H9 (cell line): ENCODE measurements at regions not wholly inside any gene's neighbourhood (a gene's known extent, or its start where the extent isn't known, plus 50 kb on each side); places are given as distances from the start of the nearest gene placed in this dataset.

Experiments used
- DNase-seq: peaks from one replicate; pipeline ENCODE4 v3.0.0-alpha.2; 2017
- H2AFZ ChIP-seq: one replicate; pipeline ENCODE4 v1.6.1; 2013; ENCODE audit warnings: mild to moderate bottlenecking, low read length, control low read depth, moderate library complexity
- H2AK5ac ChIP-seq: 2 replicates; pipeline ENCODE4 v1.6.1; 2013; ENCODE audit warnings: low read length, control low read depth, mixed read lengths; ENCODE audit not compliant: insufficient read length
- H2BK120ac ChIP-seq: one replicate; pipeline ENCODE4 v1.6.1; 2013; ENCODE audit warnings: low read depth, mild to moderate bottlenecking, low read length, control low read depth, inconsistent platforms; ENCODE audit not compliant: poor library complexity, severe bottlenecking
- H2BK12ac ChIP-seq: 2 replicates; pipeline ENCODE4 v1.6.1; 2013; ENCODE audit warnings: low read length, control low read depth, mixed read lengths, low read depth; ENCODE audit not compliant: insufficient read length
- H2BK15ac ChIP-seq: 2 replicates; pipeline ENCODE4 v1.6.1; 2013; ENCODE audit warnings: low read depth, low read length, control low read depth
- H2BK20ac ChIP-seq: one replicate; pipeline ENCODE4 v1.6.1; 2013; ENCODE audit warnings: low read depth, mild to moderate bottlenecking, low read length, control low read depth, inconsistent platforms; ENCODE audit not compliant: poor library complexity, severe bottlenecking
- H2BK5ac ChIP-seq: 2 replicates; pipeline ENCODE4 v1.6.1; 2013; ENCODE audit warnings: low read length, control low read depth, mixed read lengths; ENCODE audit not compliant: insufficient read length
- H3K14ac ChIP-seq: 2 replicates; pipeline ENCODE4 v1.6.1; 2013; ENCODE audit warnings: low read length, control low read depth; ENCODE audit not compliant: insufficient read depth
- H3K18ac ChIP-seq: 2 replicates; pipeline ENCODE4 v1.6.1; 2013; ENCODE audit warnings: low read depth, mild to moderate bottlenecking, mixed read lengths, low read length, control low read depth; ENCODE audit not compliant: insufficient read length
- H3K23ac ChIP-seq: 2 replicates; pipeline ENCODE4 v1.6.1; 2013; ENCODE audit warnings: low read length, control low read depth, mixed read lengths, low read depth; ENCODE audit not compliant: insufficient read length
- H3K23me2 ChIP-seq: 2 replicates; pipeline ENCODE4 v1.6.1; 2013; ENCODE audit warnings: low read depth, mild to moderate bottlenecking, mixed read lengths, low read length, control low read depth; ENCODE audit not compliant: insufficient read length, poor library complexity, severe bottlenecking
- H3K27ac ChIP-seq: 2 replicates; pipeline ENCODE4 v1.5.1; 2013; ENCODE audit warnings: low read length, control low read depth, mixed read lengths, low read depth; ENCODE audit not compliant: insufficient read length
- H3K27me3 ChIP-seq: 2 replicates; pipeline ENCODE4 v1.6.1; 2013; ENCODE audit warnings: low read length, control low read depth, inconsistent platforms; ENCODE audit not compliant: insufficient read depth
- H3K4ac ChIP-seq: 2 replicates; pipeline ENCODE4 v1.6.1; 2013; ENCODE audit warnings: low read depth, mild to moderate bottlenecking, control low read depth, inconsistent platforms, low read length, moderate library complexity
- H3K4me1 ChIP-seq: 2 replicates; pipeline ENCODE4 v1.6.1; 2013; ENCODE audit warnings: low read length, control low read depth, inconsistent platforms; ENCODE audit not compliant: insufficient read depth
- H3K4me2 ChIP-seq: 2 replicates; pipeline ENCODE4 v1.6.1; 2013; ENCODE audit warnings: low read length, control low read depth, mixed read lengths; ENCODE audit not compliant: insufficient read length, insufficient read depth
- H3K56ac ChIP-seq: 2 replicates; pipeline ENCODE4 v1.6.1; 2013; ENCODE audit warnings: low read depth, mild to moderate bottlenecking, mixed read lengths, low read length, control low read depth; ENCODE audit not compliant: insufficient read length
- H3K79me1 ChIP-seq: 2 replicates; pipeline ENCODE4 v1.6.1; 2013; ENCODE audit warnings: low read depth, mild to moderate bottlenecking, moderate library complexity, low read length, control low read depth, inconsistent platforms; ENCODE audit not compliant: insufficient read depth, poor library complexity, severe bottlenecking
- H3K79me2 ChIP-seq: 2 replicates; pipeline ENCODE4 v1.6.1; 2013; ENCODE audit warnings: low read length, control low read depth, inconsistent platforms; ENCODE audit not compliant: insufficient read depth
- H3K9ac ChIP-seq: 2 replicates; pipeline ENCODE4 v1.6.1; 2013; ENCODE audit warnings: low read length, control low read depth, mixed read lengths; ENCODE audit not compliant: insufficient read length; ENCODE audit errors: extremely low read depth
- H3K9me3 ChIP-seq: one replicate; pipeline ENCODE4 v1.6.1; 2013; ENCODE audit warnings: low read depth, low read length, inconsistent platforms; ENCODE audit not compliant: control insufficient read depth
- H3T11ph ChIP-seq: one replicate; pipeline ENCODE4 v1.6.1; 2013; ENCODE audit warnings: mild to moderate bottlenecking, low read length, control low read depth, inconsistent platforms
- H4K20me1 ChIP-seq: one replicate; pipeline ENCODE4 v1.6.1; 2013; ENCODE audit not compliant: control insufficient read depth, insufficient read length, insufficient read depth
- H4K5ac ChIP-seq: 2 replicates; pipeline ENCODE4 v1.6.1; 2013; ENCODE audit warnings: low read depth, mild to moderate bottlenecking, mixed read lengths, low read length, control low read depth; ENCODE audit not compliant: insufficient read length
- H4K8ac ChIP-seq: replicated peaks from 2 replicates; pipeline ENCODE4 v1.6.1; 2013; ENCODE audit warnings: low read length, control low read depth, mixed read lengths, low read depth; ENCODE audit not compliant: insufficient read length
- H4K91ac ChIP-seq: 2 replicates; pipeline ENCODE4 v1.6.1; 2013; ENCODE audit warnings: low read depth, mild to moderate bottlenecking, moderate library complexity, mixed read lengths, low read length, control low read depth; ENCODE audit not compliant: insufficient read length
- H3K27ac Mint-ChIP-seq, 3 experiments: 2 replicates in 2 of 3; 3 replicates in 1 of 3; pipeline ENCODE4 v1.8.0; 2020 to 2021; ENCODE audit warnings: mixed read lengths in 3 of 3, mild to moderate bottlenecking in 1 of 3, moderate library complexity in 1 of 3
- H3K27me3 Mint-ChIP-seq: 2 replicates; pipeline ENCODE4 v1.8.0; 2021; ENCODE audit warnings: low read depth, mild to moderate bottlenecking, moderate library complexity, mixed read lengths
- H3K36me3 Mint-ChIP-seq, 3 experiments: 2 replicates in 2 of 3; 3 replicates in 1 of 3; pipeline ENCODE4 v1.8.0; 2020 to 2021; ENCODE audit warnings: low read depth in 3 of 3, mixed read lengths in 3 of 3; ENCODE audit not compliant: insufficient read depth in 1 of 3
- H3K4me1 Mint-ChIP-seq, 2 experiments: 2 replicates each; pipeline ENCODE4 v1.8.0; 2020; ENCODE audit warnings: mixed read lengths in 2 of 2
- H3K4me3 Mint-ChIP-seq, 2 experiments: 2 replicates in 1 of 2; 3 replicates in 1 of 2; pipeline ENCODE4 v1.8.0; 2020 to 2021; ENCODE audit warnings: mild to moderate bottlenecking in 2 of 2, mixed read lengths in 2 of 2, moderate library complexity in 1 of 2
- H3K9me3 Mint-ChIP-seq, 2 experiments: 2 replicates in 1 of 2; 3 replicates in 1 of 2; pipeline ENCODE4 v1.8.0; 2020; ENCODE audit warnings: mild to moderate bottlenecking in 2 of 2, mixed read lengths in 2 of 2, moderate library complexity in 1 of 2
- CTCF ChIP-seq: fragments of 200-600 bp; sonication (generic); conservative IDR thresholded peaks from 3 replicates; pipeline ENCODE4 v1.8.0; 2021; ENCODE audit warnings: antibody characterized with exemption, mild to moderate bottlenecking

- H3K4me3 Mint-ChIP-seq = no peak overlapping the region
- H3K27ac Mint-ChIP-seq = no peak overlapping the region
- no peak overlapping the region for H2BK15ac ChIP-seq
- no peak overlapping the region for H3T11ph ChIP-seq
- no peak overlapping the region for H3K9ac ChIP-seq
- H3K4me1 Mint-ChIP-seq = peaks cover 0 to 6% of the 10 kb centered on the region in 2 experiments; a peak in 1 of 4 replicates
- H3K18ac ChIP-seq = no peak overlapping the region
- no peak overlapping the region for H3K14ac ChIP-seq
- H2BK5ac ChIP-seq = no peak overlapping the region
- H3K4me1 ChIP-seq = no peaks in the 10 kb centered on the region
- H2BK120ac ChIP-seq = no peak overlapping the region
- no peak overlapping the region for H3K23ac ChIP-seq
- H2AK5ac ChIP-seq = no peak overlapping the region
- no peaks in the 10 kb centered on the region for H3K79me1 ChIP-seq
- H4K5ac ChIP-seq = no peak overlapping the region
- H3K79me2 ChIP-seq = no peaks in the 10 kb centered on the region
- H3K23me2 ChIP-seq = no peaks in the 10 kb centered on the region
- no peak overlapping the region for H2BK20ac ChIP-seq
- no peaks in the 10 kb centered on the region for H3K9me3 ChIP-seq
- no peaks in the 10 kb centered on the region; a peak in 1 of 5 replicates for H3K9me3 Mint-ChIP-seq
- no peak for DNase-seq
- H3K56ac ChIP-seq = no peak overlapping the region
- H3K4me2 ChIP-seq = no peak overlapping the region
- no peaks in the 10 kb centered on the region for H4K20me1 ChIP-seq
- TF ChIP-seq CTCF = no peak
- H2BK12ac ChIP-seq = no peak overlapping the region
- H4K91ac ChIP-seq = no peak overlapping the region
- no peaks in the 10 kb centered on the region for H3K27me3 ChIP-seq
- no peak overlapping the region for H3K27ac ChIP-seq
- no peak overlapping the region for H4K8ac ChIP-seq
- no peaks in the 10 kb centered on the region for H3K27me3 Mint-ChIP-seq
- H3K4ac ChIP-seq = no peak overlapping the region
- H3K36me3 Mint-ChIP-seq = no peaks in the 10 kb centered on the region
- no peak overlapping the region for H2AFZ ChIP-seq
These were observed 84.0 kb downstream of the OSR1 start for GRCh38 chr2:19274439-19274838.
